DND-41 (cell line): ENCODE measurements at regions not wholly inside any gene's neighbourhood (a gene's known extent, or its start where the extent isn't known, plus 50 kb on each side); places are given as distances from the start of the nearest gene placed in this dataset.

Experiments
- CTCF ChIP-seq: IDR thresholded peaks from 2 replicates; pipeline ENCODE4 v1.5.1; 2012; ENCODE audit warnings: borderline replicate concordance, low read length, moderate library complexity, mild to moderate bottlenecking; ENCODE audit not compliant: poor library complexity, severe bottlenecking; ENCODE audit errors: extremely low read depth
- EZH2 ChIP-seq: IDR thresholded peaks from 3 replicates; pipeline ENCODE4 v1.6.1; 2012; ENCODE audit warnings: borderline replicate concordance, low read depth, mild to moderate bottlenecking, moderate library complexity, low read length, inconsistent platforms; ENCODE audit not compliant: severe bottlenecking

- TF ChIP-seq CTCF: no peak
- no peak for TF ChIP-seq EZH2
These were observed 974.3 kb downstream of the VRK1 start for GRCh38 chr14:97771340-97772045.
